B cell (primary cell): ENCODE measurements at regions not wholly inside any gene's neighbourhood (a gene's known extent, or its start where the extent isn't known, plus 50 kb on each side); places are given as distances from the start of the nearest gene placed in this dataset.

Experiments used
- EZH2 ChIP-seq: IDR thresholded peaks from 2 replicates; pipeline ENCODE4 v1.6.1; 2012; ENCODE audit warnings: borderline replicate concordance, low read depth, mild to moderate bottlenecking, moderate library complexity, low read length; ENCODE audit not compliant: insufficient read depth, poor library complexity, severe bottlenecking
- TF ChIP-seq, protein P1 (sequence below): fragments of 200-600 bp; IDR thresholded peaks from one replicate; pipeline ENCODE4 v1.8.0; 2022; ENCODE audit warnings: antibody characterized with exemption, mild to moderate bottlenecking

- TF ChIP-seq, protein P1, sequence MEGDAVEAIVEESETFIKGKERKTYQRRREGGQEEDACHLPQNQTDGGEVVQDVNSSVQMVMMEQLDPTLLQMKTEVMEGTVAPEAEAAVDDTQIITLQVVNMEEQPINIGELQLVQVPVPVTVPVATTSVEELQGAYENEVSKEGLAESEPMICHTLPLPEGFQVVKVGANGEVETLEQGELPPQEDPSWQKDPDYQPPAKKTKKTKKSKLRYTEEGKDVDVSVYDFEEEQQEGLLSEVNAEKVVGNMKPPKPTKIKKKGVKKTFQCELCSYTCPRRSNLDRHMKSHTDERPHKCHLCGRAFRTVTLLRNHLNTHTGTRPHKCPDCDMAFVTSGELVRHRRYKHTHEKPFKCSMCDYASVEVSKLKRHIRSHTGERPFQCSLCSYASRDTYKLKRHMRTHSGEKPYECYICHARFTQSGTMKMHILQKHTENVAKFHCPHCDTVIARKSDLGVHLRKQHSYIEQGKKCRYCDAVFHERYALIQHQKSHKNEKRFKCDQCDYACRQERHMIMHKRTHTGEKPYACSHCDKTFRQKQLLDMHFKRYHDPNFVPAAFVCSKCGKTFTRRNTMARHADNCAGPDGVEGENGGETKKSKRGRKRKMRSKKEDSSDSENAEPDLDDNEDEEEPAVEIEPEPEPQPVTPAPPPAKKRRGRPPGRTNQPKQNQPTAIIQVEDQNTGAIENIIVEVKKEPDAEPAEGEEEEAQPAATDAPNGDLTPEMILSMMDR: no peak
- TF ChIP-seq EZH2: no peak
These were observed 349.6 kb downstream of the MATN1 start for GRCh38 chr1:30373471-30374399.
